ENCODE measurements at regions not wholly inside any gene's neighbourhood (a gene's known extent, or its start where the extent isn't known, plus 50 kb on each side); places are given as distances from the start of the nearest gene placed in this dataset.

DNA sequence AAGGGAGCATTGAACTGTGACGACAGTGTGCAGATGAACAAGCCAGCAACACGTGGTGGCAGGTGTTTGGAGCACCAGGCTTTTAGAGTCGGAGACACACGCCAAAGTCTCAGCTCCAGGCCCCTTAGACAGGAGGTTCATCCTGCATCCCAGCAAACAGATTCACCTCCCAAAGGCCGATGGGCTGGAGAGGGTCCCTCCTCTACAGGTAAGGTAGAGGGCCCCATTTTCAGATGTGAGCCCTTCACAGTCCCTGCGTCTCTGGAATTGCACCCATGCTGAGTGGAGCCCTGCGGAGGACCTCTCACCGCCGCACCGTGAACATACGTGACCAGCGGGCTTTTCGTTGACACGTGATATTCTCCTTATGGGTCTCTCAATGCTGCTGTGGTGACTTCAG is 109.0 kb upstream of the B3GAT1 start:
- no peak overlapping the region for H3K27ac Mint-ChIP-seq
- peaks cover 7% of the 10 kb centered on the region for H3K27me3 Mint-ChIP-seq
- peaks cover 0 to 2% (median 2%) of the 10 kb centered on the region in 3 donors for H3K9me3 Mint-ChIP-seq
- no peaks in the 10 kb centered on the region for H3K36me3 Mint-ChIP-seq
- H3K4me3 Mint-ChIP-seq, result no peak overlapping the region
- peaks cover 0 to 2% (median 0%) of the 10 kb centered on the region in 3 donors for H3K4me1 Mint-ChIP-seq

DNA sequence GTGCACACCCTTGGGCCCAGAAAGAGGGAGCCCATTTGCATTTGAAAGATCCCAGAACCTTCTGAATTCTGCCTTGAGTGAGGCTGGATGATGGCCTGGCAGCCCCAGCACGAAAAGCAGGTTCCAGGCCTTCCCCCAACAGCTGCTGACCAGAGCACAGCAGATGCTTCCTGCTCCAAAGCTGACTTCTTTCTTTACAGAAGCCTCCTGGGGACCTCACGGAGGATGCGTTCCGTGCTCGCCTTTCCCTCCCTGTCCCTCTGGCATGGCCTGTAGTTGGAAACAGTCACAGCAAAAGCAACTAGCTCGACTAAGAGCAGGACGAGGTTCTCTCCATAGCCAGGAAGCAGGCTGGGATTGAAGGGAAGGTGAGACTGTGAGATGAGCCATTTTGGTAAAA is 107.7 kb upstream of the B3GAT1 start:
- H3K27me3 Mint-ChIP-seq, result peaks cover 7% of the 10 kb centered on the region
- H3K4me1 Mint-ChIP-seq, result peaks cover 0 to 2% (median 0%) of the 10 kb centered on the region in 3 donors
- H3K36me3 Mint-ChIP-seq, result no peaks in the 10 kb centered on the region
- no peak overlapping the region for H3K27ac Mint-ChIP-seq
- H3K4me3 Mint-ChIP-seq, result no peak overlapping the region
- H3K9me3 Mint-ChIP-seq, result peaks cover 0 to 2% (median 2%) of the 10 kb centered on the region in 3 donors

DNA sequence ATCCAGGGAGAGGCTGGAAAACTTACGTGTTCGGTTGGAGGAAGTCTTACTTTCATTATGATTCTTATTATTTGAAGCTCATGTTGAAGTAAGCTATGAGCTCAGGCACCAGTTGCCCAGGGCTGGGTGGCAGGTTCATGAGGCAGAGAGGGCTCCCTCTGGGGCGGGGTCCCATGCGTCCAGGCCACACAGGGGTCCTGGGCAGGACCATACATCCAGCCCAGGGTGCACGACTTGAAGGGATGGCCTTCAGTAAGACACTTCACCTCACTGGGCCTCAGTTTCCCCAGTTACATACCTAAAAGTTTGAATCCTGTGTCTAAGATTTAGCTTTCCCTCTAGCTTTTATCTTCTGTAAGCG is 107.3 kb upstream of the B3GAT1 start:
- Mint-ChIP-seq H3K4me1 (peaks cover 0 to 2% (median 0%) of the 10 kb centered on the region in 3 donors), H3K36me3 (no peaks in the 10 kb centered on the region), H3K9me3 (peaks cover 0 to 2% (median 2%) of the 10 kb centered on the region in 3 donors), H3K27ac (no peak overlapping the region), H3K4me3 (no peak overlapping the region), H3K27me3 (peaks cover 8% of the 10 kb centered on the region)

DNA sequence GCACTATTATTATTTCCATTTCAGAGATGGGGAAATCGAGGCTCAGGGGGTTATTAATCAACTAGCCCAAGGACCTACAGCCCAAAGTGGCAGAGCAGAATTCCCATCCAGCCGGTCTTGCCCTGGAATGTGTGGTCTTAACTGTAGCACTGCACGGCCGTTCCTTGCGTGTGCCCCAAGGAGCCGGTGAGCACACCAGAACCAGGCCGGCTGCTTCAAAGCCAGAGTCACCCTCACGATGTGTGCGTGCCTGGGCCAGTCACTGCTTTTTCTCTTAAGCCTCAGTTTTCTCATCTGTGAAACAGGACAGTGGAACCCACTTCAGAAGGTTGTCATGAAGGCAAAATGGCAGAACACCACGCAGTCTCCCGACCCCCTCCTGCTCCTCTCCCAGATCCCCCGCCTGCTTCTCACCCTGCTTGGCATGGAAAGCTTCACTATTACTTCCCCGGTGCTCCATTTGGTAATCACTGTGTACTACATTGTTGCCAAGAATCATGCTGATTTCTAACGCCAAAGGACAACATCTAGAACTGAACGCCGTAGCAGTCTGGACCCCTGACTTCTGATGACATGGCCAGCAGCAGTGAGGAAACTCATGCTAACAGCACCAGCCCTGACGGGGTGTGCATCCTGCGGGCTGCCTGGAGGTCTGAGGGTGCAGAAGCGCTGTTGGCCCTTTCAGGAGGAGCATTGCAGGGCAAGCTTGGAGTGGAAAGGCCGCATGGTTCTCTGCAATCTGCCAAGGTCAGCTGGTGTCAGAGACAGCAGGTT is 106.8 kb upstream of the B3GAT1 start:
- Mint-ChIP-seq H3K27me3 (peaks cover 8% of the 10 kb centered on the region), H3K9me3 (peaks cover 0 to 2% (median 2%) of the 10 kb centered on the region in 3 donors), H3K27ac (no peak overlapping the region), H3K4me3 (no peak overlapping the region), H3K4me1 (peaks cover 0 to 2% (median 0%) of the 10 kb centered on the region in 3 donors), H3K36me3 (no peaks in the 10 kb centered on the region)

DNA sequence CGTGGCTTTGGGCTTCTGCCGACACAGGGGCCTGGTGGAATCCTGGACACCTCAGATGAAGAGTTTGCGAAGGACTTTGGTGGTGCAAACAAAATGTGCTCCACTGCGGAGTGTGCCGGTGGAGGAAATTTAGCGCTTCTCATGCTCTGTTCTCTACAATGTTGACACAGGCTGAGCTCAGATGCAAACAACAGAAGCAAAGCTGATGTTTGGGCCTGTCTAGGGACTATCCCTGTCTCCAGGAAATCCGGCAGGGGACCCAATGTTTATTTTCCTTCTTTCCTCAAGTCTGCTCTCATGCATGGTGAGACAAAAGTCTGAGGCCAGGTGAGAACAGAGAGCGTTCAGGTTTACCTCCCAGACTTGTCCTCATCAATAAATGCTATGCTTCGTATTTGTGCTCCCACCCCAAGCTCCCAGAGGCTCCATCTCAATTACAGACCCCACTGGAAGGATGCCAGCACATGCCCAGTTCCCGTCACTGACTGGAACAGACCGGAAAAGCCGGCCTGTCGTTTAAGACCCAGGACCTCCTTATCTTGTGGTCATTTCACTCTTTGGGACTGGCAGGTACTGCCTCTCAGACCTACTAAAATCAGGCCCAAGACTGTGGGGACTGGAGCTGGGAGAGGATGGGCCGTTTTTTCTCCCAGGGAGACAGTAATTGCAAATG is 105.7 kb upstream of the B3GAT1 start:
- Mint-ChIP-seq H3K36me3 (no peaks in the 10 kb centered on the region), H3K4me1 (peaks cover 0 to 2% (median 0%) of the 10 kb centered on the region in 3 donors), H3K9me3 (peaks cover 0 to 2% (median 0%) of the 10 kb centered on the region in 3 donors), H3K27me3 (peaks cover 8% of the 10 kb centered on the region), H3K27ac (no peak overlapping the region), H3K4me3 (no peak overlapping the region)

DNA sequence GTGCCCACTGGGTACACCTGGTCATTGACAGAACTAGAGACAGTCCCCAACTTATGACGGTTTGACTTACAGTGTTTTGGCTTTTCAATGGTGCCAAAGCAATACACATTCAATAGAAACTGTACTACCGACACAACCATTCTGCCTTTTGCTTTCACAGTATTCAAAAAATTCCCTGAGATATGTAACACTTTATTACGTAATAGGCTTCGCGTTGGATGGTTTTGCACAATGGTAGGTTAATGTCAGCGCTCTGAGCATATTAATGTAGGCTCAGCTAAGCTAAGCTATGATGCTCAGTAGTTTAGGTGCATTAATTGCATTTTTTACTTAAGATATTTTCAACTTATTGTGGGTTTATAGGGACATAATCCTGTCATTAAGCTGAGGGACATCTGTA is 105.1 kb upstream of the B3GAT1 start:
- peaks cover 8% of the 10 kb centered on the region for H3K27me3 Mint-ChIP-seq
- H3K4me3 Mint-ChIP-seq, result no peak overlapping the region
- peaks cover 0 to 2% (median 0%) of the 10 kb centered on the region in 3 donors for H3K9me3 Mint-ChIP-seq
- H3K27ac Mint-ChIP-seq, result no peak overlapping the region
- H3K36me3 Mint-ChIP-seq, result no peaks in the 10 kb centered on the region
- peaks cover 0 to 2% (median 0%) of the 10 kb centered on the region in 3 donors for H3K4me1 Mint-ChIP-seq

DNA sequence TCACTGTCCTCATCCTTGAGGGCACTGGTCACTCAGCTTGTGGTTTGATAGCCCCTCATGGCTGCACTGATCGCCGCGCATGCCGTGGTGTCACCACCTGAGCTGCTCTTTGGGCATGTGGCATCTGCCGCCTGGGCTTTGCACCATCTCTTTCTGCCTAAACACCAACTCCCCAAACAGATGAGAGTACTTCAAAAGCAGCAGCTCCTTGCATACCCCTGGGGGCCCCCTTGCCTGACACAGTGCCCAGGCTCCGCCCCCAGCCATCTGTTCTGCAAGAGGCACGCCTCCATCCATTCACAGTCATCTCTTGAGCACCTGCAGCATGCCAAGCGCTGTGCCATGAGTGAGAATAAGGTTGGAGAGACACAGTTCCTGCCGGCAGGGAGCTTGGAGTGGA is 104.5 kb upstream of the B3GAT1 start:
- Mint-ChIP-seq H3K4me1 (peaks cover 0 to 4% (median 0%) of the 10 kb centered on the region in 3 donors), H3K27me3 (peaks cover 7% of the 10 kb centered on the region), H3K9me3 (no peaks in the 10 kb centered on the region), H3K27ac (peak overlapping the region in 1 of 3 donors; percentile 43), H3K36me3 (no peaks in the 10 kb centered on the region), H3K4me3 (no peak overlapping the region)

DNA sequence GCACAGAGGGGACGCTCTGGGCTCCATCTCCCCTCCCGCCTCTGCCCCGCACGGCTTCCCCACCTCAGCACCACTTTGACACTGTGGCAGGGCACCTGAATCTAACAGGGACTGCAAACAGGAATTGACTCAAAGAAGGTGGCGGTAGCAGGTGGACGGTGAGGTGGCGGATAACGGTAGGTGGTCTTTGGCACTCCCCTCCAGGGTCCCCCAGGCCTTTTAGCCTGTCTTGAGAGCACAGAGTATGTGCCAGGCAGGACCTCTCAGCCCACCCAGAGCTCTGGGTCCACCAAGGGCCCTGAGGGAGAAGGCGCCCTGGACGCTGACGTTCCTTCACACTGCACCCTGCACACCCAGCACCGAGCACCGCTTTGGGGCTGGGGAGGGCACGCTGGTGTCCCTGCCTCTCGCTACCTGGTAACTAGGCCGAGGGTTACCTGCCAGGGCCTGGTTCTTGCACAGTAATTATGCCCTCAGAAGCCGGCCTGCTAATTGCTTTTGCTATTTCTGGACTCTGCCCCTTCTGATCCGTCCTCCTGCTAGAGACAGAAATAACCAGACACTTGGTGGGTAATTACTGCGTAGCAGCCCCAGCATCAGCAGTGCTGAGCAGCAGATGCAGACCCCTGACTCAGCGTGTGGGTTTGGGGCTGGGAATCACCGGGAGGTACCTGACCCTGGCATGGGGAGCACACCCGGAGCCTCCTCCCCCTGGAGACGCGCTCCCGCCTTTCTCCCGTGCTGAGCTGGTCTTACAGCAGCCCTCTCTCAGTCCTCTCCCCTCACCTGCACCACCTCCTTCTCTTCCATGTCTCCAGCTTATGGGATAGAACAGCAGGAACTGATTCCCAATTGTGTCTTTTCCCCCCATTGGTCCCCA is 103.3 kb upstream of the B3GAT1 start:
- Mint-ChIP-seq H3K4me3 (no peak overlapping the region), H3K27ac (no peak overlapping the region), H3K9me3 (no peaks in the 10 kb centered on the region), H3K4me1 (peaks cover 0 to 4% (median 0%) of the 10 kb centered on the region in 3 donors), H3K27me3 (peaks cover 5% of the 10 kb centered on the region), H3K36me3 (no peaks in the 10 kb centered on the region)

DNA sequence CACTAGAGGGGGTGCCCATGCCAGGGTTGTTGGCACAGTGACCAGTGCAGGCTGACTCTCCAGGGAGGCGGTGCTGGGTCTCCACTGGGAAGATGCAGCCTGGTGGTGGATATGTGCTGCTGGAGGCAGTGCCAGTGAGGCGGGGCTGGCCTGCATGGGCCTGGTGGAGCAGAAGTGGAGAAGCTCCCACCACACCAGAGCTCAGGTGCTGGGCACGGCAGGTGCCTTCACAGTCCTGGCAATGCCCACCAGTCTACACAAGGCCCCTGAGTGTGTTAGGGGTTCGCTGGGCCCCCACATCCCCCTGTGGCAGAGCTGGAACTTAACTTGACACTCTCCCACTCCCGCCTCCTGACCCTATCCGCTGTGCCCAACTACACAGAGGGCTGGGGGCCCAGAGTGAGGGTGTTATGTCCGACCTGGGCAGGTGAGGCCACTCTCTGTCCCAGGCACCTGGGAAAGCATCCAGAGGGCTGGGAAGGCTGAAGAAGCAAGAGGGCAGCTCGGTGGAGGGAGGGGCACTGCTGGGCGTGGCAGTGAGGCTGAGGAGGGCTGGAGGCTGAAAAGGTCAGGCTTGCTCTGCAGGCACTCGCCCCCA is 102.4 kb upstream of the B3GAT1 start:
- Mint-ChIP-seq H3K4me1 (peaks cover 0 to 4% (median 0%) of the 10 kb centered on the region in 3 donors), H3K27me3 (peaks cover 5% of the 10 kb centered on the region), H3K27ac (no peak overlapping the region), H3K9me3 (no peaks in the 10 kb centered on the region), H3K4me3 (no peak overlapping the region), H3K36me3 (no peaks in the 10 kb centered on the region)

DNA sequence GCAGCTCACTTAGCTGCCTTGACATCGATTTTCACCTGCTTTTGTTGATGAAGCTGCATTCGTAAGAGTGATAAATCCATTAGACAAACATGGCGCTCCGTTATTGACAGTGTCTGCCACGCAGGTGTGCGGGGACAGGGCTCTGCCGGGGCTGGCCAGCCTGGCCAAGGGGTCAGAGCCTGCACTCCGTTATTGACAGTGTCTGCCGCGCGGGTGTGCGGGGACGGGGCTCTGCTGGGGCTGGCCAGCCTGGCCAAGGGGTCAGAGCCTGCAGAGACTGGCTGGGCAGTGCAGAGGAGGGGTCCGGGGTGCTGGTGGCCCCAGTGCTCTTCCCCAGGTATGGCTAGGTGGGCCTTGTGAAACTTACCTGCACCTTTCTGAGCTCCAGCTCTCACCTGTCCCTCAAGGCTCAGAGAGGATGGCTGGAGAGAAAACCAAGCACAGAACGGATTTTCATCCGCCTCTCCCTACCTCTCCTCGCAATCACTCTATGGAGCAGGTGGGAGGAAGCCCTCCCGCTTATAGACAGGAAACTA is 101.6 kb upstream of the B3GAT1 start:
- Mint-ChIP-seq H3K4me3 (no peak overlapping the region), H3K27me3 (peaks cover 5% of the 10 kb centered on the region), H3K9me3 (no peaks in the 10 kb centered on the region), H3K4me1 (peaks cover 0 to 2% (median 0%) of the 10 kb centered on the region in 3 donors), H3K27ac (no peak overlapping the region), H3K36me3 (no peaks in the 10 kb centered on the region)

DNA sequence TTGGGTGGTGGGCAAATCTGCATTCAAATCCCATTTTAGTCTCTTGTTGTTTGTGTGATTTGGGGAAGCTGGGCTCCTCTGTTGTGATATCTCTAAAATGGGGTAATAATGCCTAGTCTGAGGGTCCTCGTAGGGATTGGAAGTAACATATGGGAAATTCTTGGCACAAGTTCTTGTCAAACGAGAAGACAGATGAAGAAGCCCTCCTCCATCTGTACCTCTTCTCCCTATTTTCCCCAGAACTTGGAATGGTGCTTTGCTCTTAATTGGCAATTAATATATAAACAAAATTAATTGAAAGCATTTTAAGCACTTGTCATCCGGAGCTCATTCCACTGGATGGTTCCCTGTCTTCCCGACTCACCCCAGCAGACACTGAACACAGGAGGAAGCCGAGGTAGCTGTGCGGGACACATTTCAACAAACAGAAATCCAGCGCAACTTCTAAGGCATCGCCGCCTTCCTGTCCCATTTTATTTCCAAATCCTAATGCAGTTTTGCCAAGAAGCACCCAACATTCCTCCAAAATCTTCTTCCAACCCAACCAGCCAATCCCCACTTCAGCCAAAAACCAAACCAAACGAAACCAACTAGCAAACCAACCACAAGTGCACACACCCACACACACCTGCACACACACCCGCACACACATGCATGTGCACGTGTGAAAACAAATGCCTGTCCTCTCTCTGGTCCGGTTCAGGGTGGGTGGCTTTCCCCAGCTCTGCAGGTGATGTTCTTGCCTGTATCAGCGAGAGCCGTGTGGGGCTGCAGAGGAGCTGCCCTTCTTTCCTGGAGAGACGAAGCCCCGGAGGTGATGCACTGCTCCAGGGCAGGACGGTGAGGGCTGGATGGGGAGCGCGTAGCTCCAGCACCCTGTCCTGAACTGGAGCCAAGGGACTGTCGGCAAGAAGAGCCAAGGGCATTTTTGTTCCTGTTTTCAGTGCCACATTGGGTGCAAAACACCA is 100.8 kb upstream of the B3GAT1 start:
- peaks cover 0 to 2% (median 0%) of the 10 kb centered on the region in 3 donors for H3K4me1 Mint-ChIP-seq
- H3K27ac Mint-ChIP-seq, result no peak overlapping the region
- H3K4me3 Mint-ChIP-seq, result no peak overlapping the region
- H3K9me3 Mint-ChIP-seq, result no peaks in the 10 kb centered on the region
- H3K36me3 Mint-ChIP-seq, result no peaks in the 10 kb centered on the region
- peaks cover 5% of the 10 kb centered on the region for H3K27me3 Mint-ChIP-seq

DNA sequence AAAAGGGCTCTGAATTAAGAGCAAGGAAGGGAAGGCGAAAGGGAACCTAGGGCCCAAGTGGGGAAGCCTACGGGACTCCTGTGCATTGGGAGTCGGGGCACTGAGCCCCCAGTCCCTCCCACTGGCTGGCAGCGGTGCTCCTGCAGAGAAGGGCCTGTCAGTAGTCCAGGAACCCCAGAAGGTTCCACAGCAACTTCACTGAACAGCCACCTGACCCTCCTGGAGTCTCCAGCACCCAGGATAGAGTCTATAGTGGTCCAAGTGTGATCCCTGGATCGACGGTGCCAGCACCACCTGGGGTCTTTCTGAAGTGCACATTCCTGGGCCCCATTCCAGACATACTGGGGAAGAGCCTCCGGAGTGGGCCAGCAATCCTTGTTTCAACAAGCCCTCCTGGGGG is 100.0 kb upstream of the B3GAT1 start:
- Mint-ChIP-seq H3K4me1 (peaks cover 0 to 2% (median 0%) of the 10 kb centered on the region in 3 donors), H3K36me3 (no peaks in the 10 kb centered on the region), H3K27ac (no peak overlapping the region), H3K9me3 (no peaks in the 10 kb centered on the region), H3K4me3 (no peak overlapping the region), H3K27me3 (peaks cover 2% of the 10 kb centered on the region)

DNA sequence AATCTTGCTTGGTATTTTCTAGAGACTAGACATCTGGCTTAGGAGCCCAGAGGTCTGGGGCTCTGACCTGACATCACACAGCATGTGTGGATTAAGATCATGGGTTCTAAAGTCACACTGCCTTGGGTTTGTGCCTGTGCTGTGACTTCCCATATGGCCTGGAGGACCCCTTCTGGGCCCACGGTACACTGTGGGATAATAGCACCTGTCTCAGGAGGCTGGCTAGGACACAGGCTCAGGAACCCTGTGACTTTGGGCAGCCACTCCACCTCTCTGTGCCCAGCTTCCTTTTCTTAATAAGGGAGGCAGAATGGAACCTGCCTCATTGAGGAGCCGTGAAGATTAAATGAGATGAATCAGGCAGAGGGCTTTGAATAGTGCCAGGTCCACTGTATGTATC is 99.2 kb upstream of the B3GAT1 start:
- no peaks in the 10 kb centered on the region for H3K36me3 Mint-ChIP-seq
- no peaks in the 10 kb centered on the region for H3K9me3 Mint-ChIP-seq
- peaks cover 2% of the 10 kb centered on the region for H3K27me3 Mint-ChIP-seq
- H3K27ac Mint-ChIP-seq, result no peak overlapping the region
- peaks cover 0 to 2% (median 0%) of the 10 kb centered on the region in 3 donors for H3K4me1 Mint-ChIP-seq
- H3K4me3 Mint-ChIP-seq, result no peak overlapping the region

All from IgD-negative memory B cell (primary cell).